ENCODE measurements at regions not wholly inside any gene's neighbourhood (a gene's known extent, or its start where the extent isn't known, plus 50 kb on each side); places are given as distances from the start of the nearest gene placed in this dataset.
A peak's percentile ranks its signal among the peaks of the same experiment; 100 is the strongest.
"Not testable (repeated sequence)": the region's sequence is repeated elsewhere in the genome, so short reads cannot be mapped to it uniquely, and the experiment has no call there.

DNA sequence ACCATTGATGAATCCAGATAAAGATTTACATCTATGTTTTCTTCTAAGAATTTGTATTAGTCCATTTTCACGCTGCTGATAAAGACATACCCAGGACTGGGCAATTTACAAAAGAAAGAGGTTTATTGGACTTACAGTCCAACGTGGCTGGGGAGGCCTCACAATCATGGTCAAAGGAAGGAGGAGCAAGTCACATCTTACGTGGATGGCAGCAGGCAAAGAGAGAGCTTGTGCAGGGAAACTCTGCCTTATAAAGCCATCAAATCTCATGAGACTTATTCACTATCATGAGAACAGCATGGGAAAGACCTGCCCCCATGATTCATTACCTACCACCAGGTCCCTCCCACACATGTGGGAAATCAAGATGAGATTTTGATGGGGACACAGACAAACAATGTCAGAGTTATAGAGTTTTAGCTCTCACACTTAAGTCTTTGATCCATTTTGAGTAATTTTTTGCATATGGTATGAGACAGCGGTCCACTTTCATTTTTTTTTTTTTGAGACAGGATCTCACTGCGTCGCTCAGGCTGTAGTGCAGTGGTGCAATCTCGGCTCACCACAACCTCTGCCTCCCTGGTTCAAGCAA lies 53.5 kb upstream of the JADE2 start:
- not testable (repeated sequence) for H3K9ac ChIP-seq (ENCODE audit: insufficient read depth in 1 of 2, low read length in 2 of 2); H3K36me3 ChIP-seq (ENCODE audit: control insufficient read depth in 4 of 4, insufficient read depth in 4 of 4, low read length in 4 of 4); DNase-seq; ATAC-seq (ENCODE audit: insufficient read depth, low FRiP score); H3K27me3 ChIP-seq (ENCODE audit: control insufficient read depth in 3 of 3, insufficient read depth in 3 of 3, low read length in 2 of 3); H3K4me3 ChIP-seq; H3K4me1 ChIP-seq (ENCODE audit: control insufficient read depth in 5 of 5, insufficient read depth in 5 of 5, low read length in 5 of 5); H3K9me3 ChIP-seq (ENCODE audit: control insufficient read depth in 4 of 4, insufficient read depth in 3 of 4, low read length in 3 of 4); H3K27ac ChIP-seq (ENCODE audit: low read depth in 1 of 2, low read length in 1 of 2)
- WGBS, 2 donors: 86 to 91% methylated on average over 7 of the region's 7 CpGs

DNA sequence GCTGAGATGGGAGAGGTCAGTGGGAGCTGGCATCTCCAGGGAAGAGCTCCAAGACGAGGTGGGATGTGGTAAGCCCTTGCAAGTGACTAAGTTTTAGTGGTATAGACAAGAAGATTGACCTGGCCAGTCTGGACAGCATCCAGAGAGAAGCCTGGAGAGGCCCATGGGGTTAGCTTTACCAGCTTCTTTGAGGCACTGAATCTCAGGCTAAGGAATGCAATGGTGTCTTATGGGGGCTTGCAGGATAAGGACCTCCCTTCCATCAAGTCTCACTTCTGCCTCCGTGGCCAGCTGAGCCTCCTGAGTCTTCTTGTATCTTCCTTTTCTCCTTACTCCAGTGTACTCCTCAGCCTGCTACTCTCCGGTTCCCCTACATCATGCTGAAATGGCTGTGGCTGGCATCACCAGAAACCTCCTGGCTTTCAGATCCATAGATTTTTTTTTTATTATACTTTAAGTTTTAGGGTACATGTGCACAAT lies 56.5 kb upstream of the JADE2 start:
- DNase-seq: no peak
- 73 to 77% methylated on average over 3 of the region's 3 CpGs for WGBS, 2 donors
- no peaks in the 10 kb centered on the region for H3K36me3 ChIP-seq (ENCODE audit: control insufficient read depth in 4 of 4, insufficient read depth in 4 of 4, low read length in 4 of 4)

DNA sequence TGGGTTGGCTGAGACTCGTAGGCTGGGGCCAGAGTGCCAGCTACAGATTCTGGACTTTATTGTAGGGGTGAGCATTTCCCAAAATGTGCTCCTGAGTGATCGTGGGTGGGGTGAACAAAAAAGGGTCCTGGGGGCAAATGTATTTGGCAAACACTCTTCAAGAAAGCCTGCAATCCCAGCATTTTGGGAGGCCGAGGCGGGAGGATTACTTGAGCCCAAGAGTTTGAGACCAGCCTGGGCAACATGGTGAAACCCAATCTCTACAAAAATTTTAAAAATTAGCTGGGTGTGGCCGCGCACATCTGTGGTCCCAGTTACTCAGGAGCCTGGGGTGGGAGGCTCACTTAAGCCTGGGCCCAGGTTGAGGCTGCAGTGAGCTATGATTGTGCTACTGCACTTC lies 55.5 kb upstream of the CDKN2AIPNL start:
- peak overlapping the region; percentile 90 to 99 for H3K27ac ChIP-seq (ENCODE audit: low read depth in 1 of 2, low read length in 1 of 2)
- WGBS, 2 donors: 87 to 89% methylated on average over 6 of the region's 6 CpGs
- no peak for DNase-seq
- no peaks in the 10 kb centered on the region for H3K9me3 ChIP-seq (ENCODE audit: control insufficient read depth in 4 of 4, insufficient read depth in 3 of 4, low read length in 3 of 4)
- peaks cover 0 to 20% (median 6%) of the 10 kb centered on the region in 5 donors for H3K4me1 ChIP-seq (ENCODE audit: control insufficient read depth in 5 of 5, insufficient read depth in 5 of 5, low read length in 5 of 5)
- H3K9ac ChIP-seq (ENCODE audit: insufficient read depth in 1 of 2, low read length in 2 of 2): no peak overlapping the region
- no peaks in the 10 kb centered on the region for H3K36me3 ChIP-seq (ENCODE audit: control insufficient read depth in 4 of 4, insufficient read depth in 4 of 4, low read length in 4 of 4)
- ATAC-seq (ENCODE audit: insufficient read depth, low FRiP score): no peak
- H3K4me3 ChIP-seq: no peak overlapping the region
- TF ChIP-seq, protein P1, sequence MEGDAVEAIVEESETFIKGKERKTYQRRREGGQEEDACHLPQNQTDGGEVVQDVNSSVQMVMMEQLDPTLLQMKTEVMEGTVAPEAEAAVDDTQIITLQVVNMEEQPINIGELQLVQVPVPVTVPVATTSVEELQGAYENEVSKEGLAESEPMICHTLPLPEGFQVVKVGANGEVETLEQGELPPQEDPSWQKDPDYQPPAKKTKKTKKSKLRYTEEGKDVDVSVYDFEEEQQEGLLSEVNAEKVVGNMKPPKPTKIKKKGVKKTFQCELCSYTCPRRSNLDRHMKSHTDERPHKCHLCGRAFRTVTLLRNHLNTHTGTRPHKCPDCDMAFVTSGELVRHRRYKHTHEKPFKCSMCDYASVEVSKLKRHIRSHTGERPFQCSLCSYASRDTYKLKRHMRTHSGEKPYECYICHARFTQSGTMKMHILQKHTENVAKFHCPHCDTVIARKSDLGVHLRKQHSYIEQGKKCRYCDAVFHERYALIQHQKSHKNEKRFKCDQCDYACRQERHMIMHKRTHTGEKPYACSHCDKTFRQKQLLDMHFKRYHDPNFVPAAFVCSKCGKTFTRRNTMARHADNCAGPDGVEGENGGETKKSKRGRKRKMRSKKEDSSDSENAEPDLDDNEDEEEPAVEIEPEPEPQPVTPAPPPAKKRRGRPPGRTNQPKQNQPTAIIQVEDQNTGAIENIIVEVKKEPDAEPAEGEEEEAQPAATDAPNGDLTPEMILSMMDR (IDR thresholded peaks at IDR 0.05; ENCODE audit: control extremely low read depth, extremely low read depth): no peak
- H3K27me3 ChIP-seq (ENCODE audit: control insufficient read depth in 3 of 3, insufficient read depth in 3 of 3, low read length in 2 of 3): no peaks in the 10 kb centered on the region

More for the DNA sequence above, 56.5 kb upstream of the JADE2 start:
- peaks cover 0 to 20% (median 6%) of the 10 kb centered on the region in 5 donors for H3K4me1 ChIP-seq (ENCODE audit: control insufficient read depth in 5 of 5, insufficient read depth in 5 of 5, low read length in 5 of 5)
- no peak overlapping the region for H3K9ac ChIP-seq (ENCODE audit: insufficient read depth in 1 of 2, low read length in 2 of 2)
- H3K4me3 ChIP-seq: no peak overlapping the region
- TF ChIP-seq, protein P1 (IDR thresholded peaks at IDR 0.05; ENCODE audit: control extremely low read depth, extremely low read depth): no peak
- ATAC-seq (ENCODE audit: insufficient read depth, low FRiP score): no peak
- H3K27ac ChIP-seq (ENCODE audit: low read depth in 1 of 2, low read length in 1 of 2): no peak overlapping the region
- H3K9me3 ChIP-seq (ENCODE audit: control insufficient read depth in 4 of 4, insufficient read depth in 3 of 4, low read length in 3 of 4): no peaks in the 10 kb centered on the region
- no peaks in the 10 kb centered on the region for H3K27me3 ChIP-seq (ENCODE audit: control insufficient read depth in 3 of 3, insufficient read depth in 3 of 3, low read length in 2 of 3)

DNA sequence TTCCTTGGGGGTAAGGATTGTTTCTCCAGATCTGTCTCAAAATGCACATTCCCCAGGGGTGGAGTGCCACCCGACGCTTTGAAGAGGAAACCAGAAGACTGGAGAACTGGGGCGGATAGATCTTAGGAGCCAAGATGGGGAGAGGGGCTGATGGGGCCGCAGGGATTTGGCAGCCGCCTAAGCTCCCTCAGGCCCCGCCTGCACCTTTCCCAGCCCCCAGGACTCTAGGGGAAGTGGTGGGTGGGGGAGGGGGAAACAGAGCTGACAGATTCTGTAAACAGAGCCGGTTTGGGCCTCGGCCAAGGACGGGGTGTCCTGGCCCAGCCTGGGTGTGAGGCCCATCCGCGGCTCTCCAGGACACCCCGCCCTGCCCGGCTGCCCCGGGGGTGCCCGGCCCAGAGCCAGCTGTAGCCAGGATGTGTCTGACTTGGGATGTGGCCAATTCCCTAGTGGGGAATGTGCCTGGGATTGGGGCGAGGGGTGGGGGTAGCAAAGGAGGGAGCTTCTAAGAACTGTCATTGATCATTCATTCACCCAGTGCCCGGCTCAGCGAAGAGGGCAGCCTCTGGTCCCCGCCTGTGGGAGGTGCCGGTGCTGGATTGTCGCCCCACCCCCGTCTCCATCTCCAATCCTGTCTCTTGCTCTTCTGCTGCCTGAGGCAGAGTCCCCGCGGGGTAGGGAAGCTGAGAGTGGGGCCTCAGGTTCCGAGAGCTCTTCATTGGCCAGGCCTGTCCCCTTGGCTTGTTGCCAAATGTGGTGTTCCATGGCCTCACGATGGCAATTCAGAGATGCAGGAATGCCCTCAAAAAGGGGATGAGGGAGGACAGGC lies 54.8 kb upstream of the CDKN2AIPNL start:
- no peaks in the 10 kb centered on the region for H3K36me3 ChIP-seq (ENCODE audit: control insufficient read depth in 4 of 4, insufficient read depth in 4 of 4, low read length in 4 of 4)
- peaks cover 0 to 20% (median 6%) of the 10 kb centered on the region in 5 donors for H3K4me1 ChIP-seq (ENCODE audit: control insufficient read depth in 5 of 5, insufficient read depth in 5 of 5, low read length in 5 of 5)
- DNase-seq: peak; percentile 95 to 97 (median 96)
- H3K9ac ChIP-seq (ENCODE audit: insufficient read depth in 1 of 2, low read length in 2 of 2): no peak overlapping the region
- no peak overlapping the region for H3K4me3 ChIP-seq
- no peaks in the 10 kb centered on the region for H3K9me3 ChIP-seq (ENCODE audit: control insufficient read depth in 4 of 4, insufficient read depth in 3 of 4, low read length in 3 of 4)
- H3K27ac ChIP-seq (ENCODE audit: low read depth in 1 of 2, low read length in 1 of 2): peak overlapping the region; percentile 90 to 99
- H3K27me3 ChIP-seq (ENCODE audit: control insufficient read depth in 3 of 3, insufficient read depth in 3 of 3, low read length in 2 of 3): no peaks in the 10 kb centered on the region
- TF ChIP-seq, protein P1 (IDR thresholded peaks at IDR 0.05; ENCODE audit: control extremely low read depth, extremely low read depth): no peak
- peak; percentile 85 for ATAC-seq (ENCODE audit: insufficient read depth, low FRiP score)
- 1 to 5% methylated on average over 26 of the region's 26 CpGs for WGBS, 2 donors

Data from lung (tissue), 11 donors.